Liver (tissue), 8 donors: ENCODE measurements at regions not wholly inside any gene's neighbourhood (a gene's known extent, or its start where the extent isn't known, plus 50 kb on each side); places are given as distances from the start of the nearest gene placed in this dataset.

ENCODE experiments used
- DNase-seq: peaks from one replicate; pipeline ENCODE4 v3.0.0-alpha.2; 2017; ENCODE audit warnings: low spot score
- H3K27ac ChIP-seq, 2 donors: one replicate each; pipeline ENCODE4 v1.7.0; 2013; ENCODE audit warnings: inconsistent platforms in 2 of 2, low read length in 2 of 2, control low read depth in 1 of 2, low read depth in 1 of 2, mild to moderate bottlenecking in 1 of 2
- H3K27me3 ChIP-seq, 4 donors: one replicate each; pipeline versions ENCODE4 v1.6.1 to v1.7.0; 2013; ENCODE audit warnings: low read length in 3 of 4, inconsistent platforms in 1 of 4, mild to moderate bottlenecking in 1 of 4, moderate library complexity in 1 of 4; ENCODE audit not compliant: control insufficient read depth in 4 of 4, insufficient read depth in 4 of 4
- H3K36me3 ChIP-seq, 4 donors: one replicate each; pipeline versions ENCODE4 v1.6.1 to v1.7.0; 2013; ENCODE audit warnings: low read length in 3 of 4, mild to moderate bottlenecking in 3 of 4, low read depth in 1 of 4, moderate library complexity in 1 of 4; ENCODE audit not compliant: control insufficient read depth in 4 of 4, insufficient read depth in 3 of 4
- H3K4me1 ChIP-seq, 4 donors: one replicate each; pipeline versions ENCODE4 v1.6.1 to v1.7.0; 2013; ENCODE audit warnings: low read length in 3 of 4, mild to moderate bottlenecking in 3 of 4, moderate library complexity in 1 of 4; ENCODE audit not compliant: control insufficient read depth in 4 of 4, insufficient read depth in 4 of 4
- H3K4me3 ChIP-seq, 3 donors: one replicate each; pipeline versions ENCODE4 v1.6.1 to v1.7.0; 2013; ENCODE audit warnings: low read length in 3 of 3, control low read depth in 1 of 3, low read depth in 1 of 3, mild to moderate bottlenecking in 1 of 3
- H3K9ac ChIP-seq, 2 donors: one replicate each; pipeline ENCODE4 v1.7.0; 2013; ENCODE audit warnings: low read length in 2 of 2, mild to moderate bottlenecking in 2 of 2, moderate library complexity in 2 of 2, control low read depth in 1 of 2, low read depth in 1 of 2
- H3K9me3 ChIP-seq, 4 donors: one replicate each; pipeline versions ENCODE4 v1.6.1 to v1.7.0; 2013; ENCODE audit warnings: low read length in 3 of 4; ENCODE audit not compliant: control insufficient read depth in 4 of 4
- EGR1 ChIP-seq, 2 donors: IDR thresholded peaks; 2 replicates each; pipeline ENCODE4 v1.6.1; 2016 to 2018; ENCODE audit warnings: antibody characterized with exemption in 2 of 2, low read depth in 2 of 2
- FOXA1 ChIP-seq: IDR thresholded peaks from 2 replicates; pipeline ENCODE4 v1.6.1; 2016; ENCODE audit warnings: antibody characterized with exemption
- FOXA2 ChIP-seq: IDR thresholded peaks from 2 replicates; pipeline ENCODE4 v1.6.1; 2016; ENCODE audit warnings: antibody characterized with exemption
- GABPA ChIP-seq, 2 donors: IDR thresholded peaks in 1 of 2; conservative IDR thresholded peaks in 1 of 2; 2 replicates each; pipeline ENCODE4 v1.6.1; 2016; ENCODE audit warnings: antibody characterized with exemption in 2 of 2, mild to moderate bottlenecking in 1 of 2, moderate library complexity in 1 of 2
- HNF4A ChIP-seq, 2 donors: conservative IDR thresholded peaks; 2 replicates each; pipeline ENCODE4 v1.6.1; 2016; ENCODE audit warnings: antibody characterized with exemption in 2 of 2, mild to moderate bottlenecking in 2 of 2
- HNF4G ChIP-seq: IDR thresholded peaks from 2 replicates; pipeline ENCODE4 v1.6.1; 2016; ENCODE audit warnings: antibody characterized with exemption
- JUND ChIP-seq, 2 donors: IDR thresholded peaks; 2 replicates each; pipeline ENCODE4 v1.6.1; 2016; ENCODE audit warnings: antibody characterized with exemption in 2 of 2
- NR2F2 ChIP-seq: IDR thresholded peaks from 2 replicates; pipeline ENCODE4 v1.6.1; 2016; ENCODE audit warnings: antibody characterized with exemption
- RAD21 ChIP-seq, 2 donors: IDR thresholded peaks; 2 replicates each; pipeline ENCODE4 v1.6.1; 2016; ENCODE audit warnings: antibody characterized with exemption in 2 of 2, mild to moderate bottlenecking in 2 of 2
- RXRA ChIP-seq, 2 donors: IDR thresholded peaks; 2 replicates each; pipeline ENCODE4 v1.6.1; 2017 to 2018; ENCODE audit warnings: antibody characterized with exemption in 2 of 2, mild to moderate bottlenecking in 1 of 2
- SP1 ChIP-seq: IDR thresholded peaks from 2 replicates; pipeline ENCODE4 v1.6.1; 2018; ENCODE audit warnings: antibody characterized with exemption, mild to moderate bottlenecking
- TAF1 ChIP-seq: conservative IDR thresholded peaks from 2 replicates; pipeline ENCODE4 v1.6.1; 2016; ENCODE audit warnings: antibody characterized with exemption, mild to moderate bottlenecking
- YY1 ChIP-seq: IDR thresholded peaks from 2 replicates; pipeline ENCODE4 v1.6.1; 2016; ENCODE audit warnings: antibody characterized with exemption, mild to moderate bottlenecking
- WGBS: extraction: QIAGEN DNeasy Blood & Tissue Kit; methylation state at CpG from one replicate; pipeline ENCODE4 v1.1.7; 2013; 5-methylcytosine and 5-hydroxymethylcytosine counted together
- TF ChIP-seq, protein P1 (sequence below): IDR thresholded peaks from 2 replicates; pipeline ENCODE4 v1.6.1; 2016; ENCODE audit warnings: antibody characterized with exemption
- TF ChIP-seq, protein P2 (sequence below): IDR thresholded peaks from 2 replicates; pipeline ENCODE4 v1.6.1; 2016; ENCODE audit warnings: antibody characterized with exemption
- TF ChIP-seq, protein P3 (sequence below): fragments of 150-350 bp; IDR thresholded peaks from 2 replicates; pipeline ENCODE4 v1.5.1; 2017; ENCODE audit warnings: improper control_type of control experiment, low read depth, low read length; ENCODE audit not compliant: missing input control
- TF ChIP-seq, protein P4 (sequence below): IDR thresholded peaks from 2 replicates; pipeline ENCODE4 v1.6.1; 2016; ENCODE audit warnings: antibody characterized with exemption, mild to moderate bottlenecking
- TF ChIP-seq, protein P5 (sequence below): IDR thresholded peaks from 2 replicates; pipeline ENCODE4 v1.6.1; 2016; ENCODE audit warnings: antibody characterized with exemption
- donor health status: healthy.
- donor health status: healthy.
- donor health status: healthy.
- donor health status: healthy.
- donor health status: healthy.

DNA sequence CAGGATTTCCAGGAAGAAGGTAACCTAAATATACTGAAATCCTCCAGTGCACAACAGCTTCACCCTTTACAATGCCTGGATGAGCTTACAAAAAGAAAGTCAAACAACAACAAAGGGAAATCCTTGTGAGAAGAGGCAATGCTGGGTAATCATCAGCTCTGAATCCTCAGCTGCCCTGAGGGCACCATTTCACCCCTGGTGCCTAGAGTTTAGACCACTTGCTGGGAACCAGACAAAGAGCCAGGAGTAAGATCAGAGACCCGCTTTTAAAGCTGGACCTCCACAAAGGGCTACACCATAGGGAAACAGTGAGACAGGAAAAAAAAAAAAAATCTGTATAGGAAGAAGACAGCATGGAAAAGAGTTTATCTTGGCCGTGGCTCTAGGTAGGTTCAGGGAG is 97.0 kb downstream of the FOXI3 start:
- WGBS: 60% methylated on average over 2 of the region's 2 CpGs
- H3K4me1 ChIP-seq: peaks cover 1 to 4% (median 3%) of the 10 kb centered on the region in 4 donors
- TF ChIP-seq, protein P1, sequence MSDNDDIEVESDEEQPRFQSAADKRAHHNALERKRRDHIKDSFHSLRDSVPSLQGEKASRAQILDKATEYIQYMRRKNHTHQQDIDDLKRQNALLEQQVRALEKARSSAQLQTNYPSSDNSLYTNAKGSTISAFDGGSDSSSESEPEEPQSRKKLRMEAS: no peak
- no peak for TF ChIP-seq TAF1
- no peak for TF ChIP-seq FOXA1
- no peak for TF ChIP-seq FOXA2
- TF ChIP-seq, protein P2, sequence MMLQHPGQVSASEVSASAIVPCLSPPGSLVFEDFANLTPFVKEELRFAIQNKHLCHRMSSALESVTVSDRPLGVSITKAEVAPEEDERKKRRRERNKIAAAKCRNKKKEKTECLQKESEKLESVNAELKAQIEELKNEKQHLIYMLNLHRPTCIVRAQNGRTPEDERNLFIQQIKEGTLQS: no peak
- no peak for TF ChIP-seq EGR1 (IDR thresholded peaks at IDR 0.05; ENCODE audit: low read depth in 2 of 2)
- TF ChIP-seq RAD21 (IDR thresholded peaks at IDR 0.05): no peak
- TF ChIP-seq NR2F2: no peak
- TF ChIP-seq, protein P3, sequence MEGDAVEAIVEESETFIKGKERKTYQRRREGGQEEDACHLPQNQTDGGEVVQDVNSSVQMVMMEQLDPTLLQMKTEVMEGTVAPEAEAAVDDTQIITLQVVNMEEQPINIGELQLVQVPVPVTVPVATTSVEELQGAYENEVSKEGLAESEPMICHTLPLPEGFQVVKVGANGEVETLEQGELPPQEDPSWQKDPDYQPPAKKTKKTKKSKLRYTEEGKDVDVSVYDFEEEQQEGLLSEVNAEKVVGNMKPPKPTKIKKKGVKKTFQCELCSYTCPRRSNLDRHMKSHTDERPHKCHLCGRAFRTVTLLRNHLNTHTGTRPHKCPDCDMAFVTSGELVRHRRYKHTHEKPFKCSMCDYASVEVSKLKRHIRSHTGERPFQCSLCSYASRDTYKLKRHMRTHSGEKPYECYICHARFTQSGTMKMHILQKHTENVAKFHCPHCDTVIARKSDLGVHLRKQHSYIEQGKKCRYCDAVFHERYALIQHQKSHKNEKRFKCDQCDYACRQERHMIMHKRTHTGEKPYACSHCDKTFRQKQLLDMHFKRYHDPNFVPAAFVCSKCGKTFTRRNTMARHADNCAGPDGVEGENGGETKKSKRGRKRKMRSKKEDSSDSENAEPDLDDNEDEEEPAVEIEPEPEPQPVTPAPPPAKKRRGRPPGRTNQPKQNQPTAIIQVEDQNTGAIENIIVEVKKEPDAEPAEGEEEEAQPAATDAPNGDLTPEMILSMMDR: no peak
- no peak for TF ChIP-seq SP1
- no peak for TF ChIP-seq HNF4A (conservative IDR thresholded peaks at IDR 0.05)
- TF ChIP-seq GABPA (IDR thresholded peaks at IDR 0.05 in 1 of 2, conservative IDR thresholded peaks at IDR 0.05 in 1 of 2): no peak
- TF ChIP-seq JUND (IDR thresholded peaks at IDR 0.05): no peak
- TF ChIP-seq, protein P4, sequence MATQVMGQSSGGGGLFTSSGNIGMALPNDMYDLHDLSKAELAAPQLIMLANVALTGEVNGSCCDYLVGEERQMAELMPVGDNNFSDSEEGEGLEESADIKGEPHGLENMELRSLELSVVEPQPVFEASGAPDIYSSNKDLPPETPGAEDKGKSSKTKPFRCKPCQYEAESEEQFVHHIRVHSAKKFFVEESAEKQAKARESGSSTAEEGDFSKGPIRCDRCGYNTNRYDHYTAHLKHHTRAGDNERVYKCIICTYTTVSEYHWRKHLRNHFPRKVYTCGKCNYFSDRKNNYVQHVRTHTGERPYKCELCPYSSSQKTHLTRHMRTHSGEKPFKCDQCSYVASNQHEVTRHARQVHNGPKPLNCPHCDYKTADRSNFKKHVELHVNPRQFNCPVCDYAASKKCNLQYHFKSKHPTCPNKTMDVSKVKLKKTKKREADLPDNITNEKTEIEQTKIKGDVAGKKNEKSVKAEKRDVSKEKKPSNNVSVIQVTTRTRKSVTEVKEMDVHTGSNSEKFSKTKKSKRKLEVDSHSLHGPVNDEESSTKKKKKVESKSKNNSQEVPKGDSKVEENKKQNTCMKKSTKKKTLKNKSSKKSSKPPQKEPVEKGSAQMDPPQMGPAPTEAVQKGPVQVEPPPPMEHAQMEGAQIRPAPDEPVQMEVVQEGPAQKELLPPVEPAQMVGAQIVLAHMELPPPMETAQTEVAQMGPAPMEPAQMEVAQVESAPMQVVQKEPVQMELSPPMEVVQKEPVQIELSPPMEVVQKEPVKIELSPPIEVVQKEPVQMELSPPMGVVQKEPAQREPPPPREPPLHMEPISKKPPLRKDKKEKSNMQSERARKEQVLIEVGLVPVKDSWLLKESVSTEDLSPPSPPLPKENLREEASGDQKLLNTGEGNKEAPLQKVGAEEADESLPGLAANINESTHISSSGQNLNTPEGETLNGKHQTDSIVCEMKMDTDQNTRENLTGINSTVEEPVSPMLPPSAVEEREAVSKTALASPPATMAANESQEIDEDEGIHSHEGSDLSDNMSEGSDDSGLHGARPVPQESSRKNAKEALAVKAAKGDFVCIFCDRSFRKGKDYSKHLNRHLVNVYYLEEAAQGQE: no peak
- TF ChIP-seq, protein P5, sequence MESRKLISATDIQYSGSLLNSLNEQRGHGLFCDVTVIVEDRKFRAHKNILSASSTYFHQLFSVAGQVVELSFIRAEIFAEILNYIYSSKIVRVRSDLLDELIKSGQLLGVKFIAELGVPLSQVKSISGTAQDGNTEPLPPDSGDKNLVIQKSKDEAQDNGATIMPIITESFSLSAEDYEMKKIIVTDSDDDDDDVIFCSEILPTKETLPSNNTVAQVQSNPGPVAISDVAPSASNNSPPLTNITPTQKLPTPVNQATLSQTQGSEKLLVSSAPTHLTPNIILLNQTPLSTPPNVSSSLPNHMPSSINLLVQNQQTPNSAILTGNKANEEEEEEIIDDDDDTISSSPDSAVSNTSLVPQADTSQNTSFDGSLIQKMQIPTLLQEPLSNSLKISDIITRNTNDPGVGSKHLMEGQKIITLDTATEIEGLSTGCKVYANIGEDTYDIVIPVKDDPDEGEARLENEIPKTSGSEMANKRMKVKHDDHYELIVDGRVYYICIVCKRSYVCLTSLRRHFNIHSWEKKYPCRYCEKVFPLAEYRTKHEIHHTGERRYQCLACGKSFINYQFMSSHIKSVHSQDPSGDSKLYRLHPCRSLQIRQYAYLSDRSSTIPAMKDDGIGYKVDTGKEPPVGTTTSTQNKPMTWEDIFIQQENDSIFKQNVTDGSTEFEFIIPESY: no peak
- no peak for TF ChIP-seq RXRA (IDR thresholded peaks at IDR 0.05)
- TF ChIP-seq HNF4G: no peak
- no peak for TF ChIP-seq YY1
- no peaks in the 10 kb centered on the region for H3K27me3 ChIP-seq
- H3K36me3 ChIP-seq: no peaks in the 10 kb centered on the region
- H3K27ac ChIP-seq: no peak overlapping the region
- no peak overlapping the region for H3K4me3 ChIP-seq
- DNase-seq: no peak
- no peaks in the 10 kb centered on the region for H3K9me3 ChIP-seq
- no peak overlapping the region for H3K9ac ChIP-seq

DNA sequence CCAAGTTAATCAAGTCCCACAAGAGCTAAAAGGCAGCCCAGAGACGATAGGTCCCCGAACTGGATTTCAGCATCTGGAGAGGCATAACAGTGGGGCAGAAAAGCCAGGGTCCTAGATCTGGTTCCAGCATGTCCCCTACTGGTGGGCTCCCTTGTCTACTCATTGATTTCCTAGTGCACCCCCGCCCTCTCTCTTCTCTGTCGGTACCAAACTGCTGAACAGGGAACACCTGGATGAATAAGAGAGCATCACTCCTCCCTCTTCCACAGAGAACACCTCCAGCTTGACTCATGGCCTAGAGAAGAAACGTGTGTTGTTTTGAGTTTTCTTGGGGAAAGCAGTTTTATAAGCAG is 101.3 kb downstream of the FOXI3 start:
- H3K4me3 ChIP-seq: no peak overlapping the region
- H3K9ac ChIP-seq: no peak overlapping the region
- no peaks in the 10 kb centered on the region for H3K9me3 ChIP-seq
- 61% methylated on average over 5 of the region's 5 CpGs for WGBS
- DNase-seq: no peak
- no peak overlapping the region for H3K27ac ChIP-seq
- TF ChIP-seq FOXA2 (no peak), JUND (IDR thresholded peaks at IDR 0.05) (no peak), HNF4A (conservative IDR thresholded peaks at IDR 0.05) (no peak), EGR1 (IDR thresholded peaks at IDR 0.05; ENCODE audit: low read depth in 2 of 2) (no peak), GABPA (IDR thresholded peaks at IDR 0.05 in 1 of 2, conservative IDR thresholded peaks at IDR 0.05 in 1 of 2) (no peak), SP1 (no peak)
- TF ChIP-seq, protein P2: no peak
- TF ChIP-seq, protein P1: no peak
- H3K36me3 ChIP-seq: no peaks in the 10 kb centered on the region
- H3K27me3 ChIP-seq: peaks cover 0 to 5% (median 0%) of the 10 kb centered on the region in 4 donors
- H3K4me1 ChIP-seq: peaks cover 4 to 8% (median 6%) of the 10 kb centered on the region in 4 donors
